Pancreas (tissue), 10 donors: ENCODE measurements at regions not wholly inside any gene's neighbourhood (a gene's known extent, or its start where the extent isn't known, plus 50 kb on each side); places are given as distances from the start of the nearest gene placed in this dataset.
A peak's percentile ranks its signal among the peaks of the same experiment; 100 is the strongest.

ENCODE experiments used
- ATAC-seq, 4 donors: fragments of 200-7000 bp; cut with Tn5 transposase; one replicate each; pipeline versions ENCODE4 v1.8.0 to v1.9.1; 2020; ENCODE audit warnings: mild to moderate bottlenecking in 4 of 4, moderate library complexity in 4 of 4
- DNase-seq, 6 donors: peaks; one replicate each; pipeline ENCODE4 v3.0.0-alpha.2; 2020
- FAIRE-seq: peaks from 2 replicates; lab custom pipeline; 2012; peaks lifted over from hg19 to GRCh38; lab: Jason Lieb, UNC
- H3K27ac ChIP-seq, 4 donors: fragments of 200-600 bp; sonication (generic); 1 replicate in 3 of 4; 2 replicates in 1 of 4; pipeline versions ENCODE4 v1.5.0 to v1.8.0; 2020
- H3K27me3 ChIP-seq, 4 donors: fragments of 200-600 bp; one replicate each; pipeline ENCODE4 v1.8.0; 2021
- H3K36me3 ChIP-seq, 3 donors: fragments of 200-600 bp; sonication (generic) in 1 of 3; one replicate each; pipeline versions ENCODE4 v1.5.0 to v1.8.0; 2020 to 2021
- H3K4me1 ChIP-seq, 3 donors: fragments of 200-600 bp; one replicate each; pipeline ENCODE4 v1.8.0; 2021
- H3K4me3 ChIP-seq, 4 donors: fragments of 200-600 bp; sonication (generic) in 2 of 4; one replicate each; pipeline versions ENCODE4 v1.5.0 to v1.8.0; 2020 to 2021
- H3K9me3 ChIP-seq, 4 donors: fragments of 200-600 bp; one replicate each; pipeline ENCODE4 v1.8.0; 2021
- CTCF ChIP-seq, 4 donors: fragments of 200-600 bp; sonication (generic) in 3 of 4; IDR thresholded peaks; one replicate each; pipeline versions ENCODE4 v1.5.0 to v1.8.0; 2021; ENCODE audit warnings: antibody characterized with exemption in 4 of 4
- WGBS, 2 donors: extraction: QIAGEN DNeasy Blood & Tissue Kit; methylation state at CpG; one replicate each; pipeline ENCODE4 v1.1.7; 2013; 5-methylcytosine and 5-hydroxymethylcytosine counted together
- intact Hi-C, 3 donors: fragments of 100-400 bp; cut with DNase I; formaldehyde crosslinking; loops; one replicate each; pipeline versions ENCODE4 v1.11.1 to v1.14.2; 2022
- donor health status: healthy with polysubstance abuse.
- donor health status: DM: no; HTN: no; CAD: no; lungs with moderate emphysema.
- donor health status: DM: no; HTN: no; CAD: no.
- donor health status: control.
- donor health status: control.
- donor health status: Bipolar disorder and iron deficiency.
- donor health status: DM: yes; HTN: yes; CAD: no.
- donor health status: DM: no; HTN: no; CAD: no.
- donor health status: DM: no; HTN: no; CAD: no.
- donor health status: DM: yes; HTN: yes; CAD: no.

GRCh38 chr4:170526471-170526870 lies 436.7 kb upstream of the AADAT start:
- WGBS, 2 donors: 68 to 69% methylated on average over 1 of the region's 1 CpG
- Histone ChIP-seq H3K4me1 (no peaks in the 10 kb centered on the region), H3K4me3 (no peak overlapping the region), H3K36me3 (no peaks in the 10 kb centered on the region), H3K9me3 (no peaks in the 10 kb centered on the region), H3K27me3 (no peaks in the 10 kb centered on the region), H3K27ac (no peak overlapping the region)
- no peak for TF ChIP-seq CTCF (IDR thresholded peaks at IDR 0.05)
- ATAC-seq (no peak), DNase-seq (no peak), FAIRE-seq (no peak)
- intact Hi-C loops: no loop called here

- Histone ChIP-seq H3K4me1 (no peaks in the 10 kb centered on the region), H3K36me3 (no peaks in the 10 kb centered on the region), H3K4me3 (no peak overlapping the region), H3K9me3 (no peaks in the 10 kb centered on the region), H3K27me3 (no peaks in the 10 kb centered on the region), H3K27ac (no peak overlapping the region)
- DNase-seq (no peak), ATAC-seq (no peak), FAIRE-seq (no peak)
- TF ChIP-seq CTCF (IDR thresholded peaks at IDR 0.05): no peak
- WGBS, 2 donors: 64 to 74% methylated on average over 5 of the region's 5 CpGs
- intact Hi-C loops: no loop called here
Observed at GRCh38 chr4:170522427-170522970, 432.7 kb upstream of the AADAT start.

- WGBS, 2 donors: 55 to 67% methylated on average over 1 of the region's 1 CpG
- Histone ChIP-seq H3K4me1 (no peaks in the 10 kb centered on the region), H3K9me3 (no peaks in the 10 kb centered on the region), H3K27me3 (no peaks in the 10 kb centered on the region), H3K27ac (no peak overlapping the region), H3K4me3 (no peak overlapping the region), H3K36me3 (no peaks in the 10 kb centered on the region)
- no peak for TF ChIP-seq CTCF (IDR thresholded peaks at IDR 0.05)
- DNase-seq (no peak), FAIRE-seq (no peak), ATAC-seq (peak in 1 of 4 donors; percentile 46)
- intact Hi-C loops: no loop called here
Observed at GRCh38 chr4:170497689-170498088, 407.9 kb upstream of the AADAT start.

GRCh38 chr4:170497112-170497511 lies 407.4 kb upstream of the AADAT start:
- no peak overlapping the region for H3K27ac ChIP-seq
- no peaks in the 10 kb centered on the region for H3K27me3 ChIP-seq
- WGBS, 2 donors: 43 to 54% methylated on average over 12 of the region's 12 CpGs
- no peaks in the 10 kb centered on the region for H3K4me1 ChIP-seq
- FAIRE-seq (no peak), ATAC-seq (peak in 3 of 4 donors; percentile 32 to 92 (median 59)), DNase-seq (no peak)
- TF ChIP-seq CTCF (IDR thresholded peaks at IDR 0.05): no peak
- peak overlapping the region in 1 of 4 donors; percentile 17 for H3K4me3 ChIP-seq
- no peaks in the 10 kb centered on the region for H3K36me3 ChIP-seq
- intact Hi-C loops: no loop called here
- H3K9me3 ChIP-seq: no peaks in the 10 kb centered on the region

- Histone ChIP-seq H3K4me3 (no peak overlapping the region), H3K9me3 (no peaks in the 10 kb centered on the region), H3K27me3 (no peaks in the 10 kb centered on the region), H3K36me3 (no peaks in the 10 kb centered on the region), H3K4me1 (no peaks in the 10 kb centered on the region), H3K27ac (no peak overlapping the region)
- no peak for DNase-seq
- 63 to 64% methylated on average over 2 of the region's 2 CpGs for WGBS, 2 donors
- no peak for TF ChIP-seq CTCF (IDR thresholded peaks at IDR 0.05)
- ATAC-seq: no peak
- FAIRE-seq: no peak
- intact Hi-C loops: no loop called here
Observed at GRCh38 chr4:170491981-170492380, 402.2 kb upstream of the AADAT start.
